ENCODE measurements at regions not wholly inside any gene's neighbourhood (a gene's known extent, or its start where the extent isn't known, plus 50 kb on each side); places are given as distances from the start of the nearest gene placed in this dataset.

GRCh38 chr16:86357950-86358349, 152.4 kb upstream of the FOXF1 start:
- no peak overlapping the region for H3K27ac ChIP-seq (ENCODE audit: insufficient read depth in 1 of 2, low read depth in 1 of 2, low read length in 2 of 2, poor library complexity in 1 of 2, severe bottlenecking in 2 of 2)
- no peaks in the 10 kb centered on the region for H3K4me1 ChIP-seq (ENCODE audit: control extremely low read depth in 1 of 4, control insufficient read depth in 4 of 4, insufficient read depth in 4 of 4, low read length in 3 of 4)
- H3K9me3 ChIP-seq (ENCODE audit: control extremely low read depth in 1 of 5, control insufficient read depth in 4 of 5, insufficient read depth in 2 of 5, low read depth in 1 of 5, low read length in 4 of 5): peaks cover 0 to 13% (median 0%) of the 10 kb centered on the region in 5 experiments
- peaks cover 2 to 89% (median 9%) of the 10 kb centered on the region in 5 experiments for H3K27me3 ChIP-seq (replicated peaks in 2 of 5; ENCODE audit: control insufficient read depth in 4 of 5, insufficient read depth in 5 of 5, low read length in 4 of 5)
- H3K4me3 ChIP-seq (ENCODE audit: control insufficient read depth in 1 of 7, extremely low read depth in 1 of 7, insufficient read depth in 4 of 7, low read depth in 2 of 7, low read length in 6 of 7): no peak overlapping the region
- no peaks in the 10 kb centered on the region for H3K36me3 ChIP-seq (ENCODE audit: control insufficient read depth in 4 of 4, insufficient read depth in 4 of 4, low read length in 3 of 4)
- POLR2A ChIA-PET: no interaction called here
- no peak for DNase-seq
- CTCF ChIA-PET: interaction anchor here (1.3 kb wide), 1 partner anchor 16 kb away, joined by 4 read pairs; no protein-coding TSS in a partner anchor
- WGBS (ENCODE audit: insufficient coverage): 37% methylated on average over 4 of the region's 8 CpGs

DNA sequence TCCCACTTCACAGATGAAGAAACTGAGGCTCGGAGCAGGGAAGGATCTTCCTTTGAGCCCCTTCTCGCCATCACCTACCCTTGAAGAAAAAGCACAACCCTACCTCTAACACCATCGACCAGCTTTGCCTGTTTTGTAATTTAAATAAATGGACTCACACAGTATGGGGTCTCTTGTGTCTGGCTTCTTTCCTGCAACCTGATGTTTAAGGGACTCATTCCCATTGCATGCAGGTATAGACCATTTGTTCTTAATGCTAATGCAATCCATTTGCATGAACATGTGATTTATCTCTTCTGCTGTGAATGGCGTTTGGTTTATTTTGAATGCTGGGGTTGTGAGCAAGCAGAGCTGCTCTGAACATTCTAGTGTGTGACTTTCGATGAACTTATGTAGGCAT, 150.8 kb upstream of the FOXF1 start:
- CTCF ChIA-PET: no interaction called here

DNA sequence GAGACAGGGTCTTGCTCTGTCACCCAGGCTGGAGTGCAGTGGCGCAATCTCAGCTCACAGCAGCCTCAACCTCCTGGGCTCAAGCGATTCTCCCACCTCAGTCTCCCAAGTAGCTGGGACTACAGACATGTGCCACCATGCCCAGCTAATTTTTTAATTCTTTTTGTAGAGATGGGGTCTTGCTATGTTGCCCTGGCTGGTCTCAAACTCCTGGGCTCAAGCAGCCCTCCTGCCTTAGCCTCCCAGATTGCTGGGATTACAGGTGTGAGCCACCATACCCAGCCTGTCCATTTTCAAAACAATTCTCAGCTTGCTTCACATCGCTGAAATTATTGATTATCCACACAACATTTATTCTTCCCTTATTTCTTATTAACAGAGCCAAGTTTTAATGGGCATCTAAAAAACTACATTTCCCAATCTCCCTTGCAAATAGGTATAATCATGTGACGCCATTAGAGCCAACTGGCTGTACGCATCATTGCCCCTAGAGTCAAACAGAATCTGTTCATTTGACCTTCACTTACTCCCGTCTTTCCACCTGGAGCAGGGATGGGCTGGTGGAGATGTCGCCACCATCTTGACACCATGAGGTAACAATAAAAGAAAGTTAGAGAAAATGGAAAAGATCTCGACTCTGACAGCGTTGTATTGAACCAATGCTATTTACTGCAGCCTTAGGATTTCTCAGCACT, 148.0 kb upstream of the FOXF1 start:
- WGBS (ENCODE audit: insufficient coverage): 84% methylated on average over 6 of the region's 9 CpGs
- H3K27me3 ChIP-seq (replicated peaks in 2 of 5; ENCODE audit: control insufficient read depth in 4 of 5, insufficient read depth in 5 of 5, low read length in 4 of 5): peaks cover 6 to 77% (median 18%) of the 10 kb centered on the region in 5 experiments
- no peak overlapping the region for H3K4me3 ChIP-seq (ENCODE audit: control insufficient read depth in 1 of 7, extremely low read depth in 1 of 7, insufficient read depth in 4 of 7, low read depth in 2 of 7, low read length in 6 of 7)
- H3K4me1 ChIP-seq (ENCODE audit: control extremely low read depth in 1 of 4, control insufficient read depth in 4 of 4, insufficient read depth in 4 of 4, low read length in 3 of 4): no peaks in the 10 kb centered on the region
- no peak overlapping the region for H3K27ac ChIP-seq (ENCODE audit: insufficient read depth in 1 of 2, low read depth in 1 of 2, low read length in 2 of 2, poor library complexity in 1 of 2, severe bottlenecking in 2 of 2)
- no peak for DNase-seq
- no peaks in the 10 kb centered on the region for H3K9me3 ChIP-seq (ENCODE audit: control extremely low read depth in 1 of 5, control insufficient read depth in 4 of 5, insufficient read depth in 2 of 5, low read depth in 1 of 5, low read length in 4 of 5)
- CTCF ChIA-PET: no interaction called here
- H3K36me3 ChIP-seq (ENCODE audit: control insufficient read depth in 4 of 4, insufficient read depth in 4 of 4, low read length in 3 of 4): no peaks in the 10 kb centered on the region
- POLR2A ChIA-PET: no interaction called here

More for the DNA sequence above, 150.8 kb upstream of the FOXF1 start:
- no peak for DNase-seq
- Histone ChIP-seq H3K4me3 (ENCODE audit: control insufficient read depth in 1 of 7, extremely low read depth in 1 of 7, insufficient read depth in 4 of 7, low read depth in 2 of 7, low read length in 6 of 7) (no peak overlapping the region), H3K9me3 (ENCODE audit: control extremely low read depth in 1 of 5, control insufficient read depth in 4 of 5, insufficient read depth in 2 of 5, low read depth in 1 of 5, low read length in 4 of 5) (peaks cover 0 to 13% (median 0%) of the 10 kb centered on the region in 5 experiments), H3K36me3 (ENCODE audit: control insufficient read depth in 4 of 4, insufficient read depth in 4 of 4, low read length in 3 of 4) (no peaks in the 10 kb centered on the region), H3K27me3 (replicated peaks in 2 of 5; ENCODE audit: control insufficient read depth in 4 of 5, insufficient read depth in 5 of 5, low read length in 4 of 5) (peaks cover 3 to 89% (median 16%) of the 10 kb centered on the region in 5 experiments), H3K4me1 (ENCODE audit: control extremely low read depth in 1 of 4, control insufficient read depth in 4 of 4, insufficient read depth in 4 of 4, low read length in 3 of 4) (no peaks in the 10 kb centered on the region), H3K27ac (ENCODE audit: insufficient read depth in 1 of 2, low read depth in 1 of 2, low read length in 2 of 2, poor library complexity in 1 of 2, severe bottlenecking in 2 of 2) (no peak overlapping the region)
- POLR2A ChIA-PET: no interaction called here
- 100% methylated on average over 2 of the region's 5 CpGs for WGBS (ENCODE audit: insufficient coverage)

DNA sequence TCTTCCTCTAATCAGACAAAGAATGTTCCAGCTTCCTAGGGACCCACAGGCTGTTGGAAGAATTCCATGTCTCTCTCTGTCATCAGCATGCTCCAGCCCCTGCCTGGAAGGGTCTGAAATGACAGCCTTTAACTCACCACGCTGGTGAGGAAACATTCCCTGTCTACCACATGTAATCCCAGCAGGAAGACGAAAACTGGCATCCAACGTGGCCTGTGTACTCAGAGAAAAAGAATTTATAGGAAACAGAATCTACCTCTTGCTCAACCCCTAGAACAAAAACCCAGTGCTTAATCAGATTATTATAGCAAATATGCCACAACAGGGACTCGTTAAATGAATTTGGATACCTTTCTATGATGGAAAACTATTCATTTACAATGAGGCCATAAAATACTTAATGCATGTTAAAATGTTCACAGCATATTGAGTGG, 147.3 kb upstream of the FOXF1 start:
- 20% methylated on average over 1 of the region's 4 CpGs for WGBS (ENCODE audit: insufficient coverage)
- CTCF ChIA-PET: no interaction called here
- DNase-seq: no peak

GRCh38 chr16:86363836-86364618, 146.3 kb upstream of the FOXF1 start:
- Histone ChIP-seq H3K27ac (ENCODE audit: insufficient read depth in 1 of 2, low read depth in 1 of 2, low read length in 2 of 2, poor library complexity in 1 of 2, severe bottlenecking in 2 of 2) (no peak overlapping the region), H3K36me3 (ENCODE audit: control insufficient read depth in 4 of 4, insufficient read depth in 4 of 4, low read length in 3 of 4) (no peaks in the 10 kb centered on the region), H3K4me3 (ENCODE audit: control insufficient read depth in 1 of 7, extremely low read depth in 1 of 7, insufficient read depth in 4 of 7, low read depth in 2 of 7, low read length in 6 of 7) (no peak overlapping the region), H3K27me3 (replicated peaks in 2 of 5; ENCODE audit: control insufficient read depth in 4 of 5, insufficient read depth in 5 of 5, low read length in 4 of 5) (peaks cover 8 to 83% (median 22%) of the 10 kb centered on the region in 5 experiments), H3K9me3 (ENCODE audit: control extremely low read depth in 1 of 5, control insufficient read depth in 4 of 5, insufficient read depth in 2 of 5, low read depth in 1 of 5, low read length in 4 of 5) (no peaks in the 10 kb centered on the region), H3K4me1 (ENCODE audit: control extremely low read depth in 1 of 4, control insufficient read depth in 4 of 4, insufficient read depth in 4 of 4, low read length in 3 of 4) (no peaks in the 10 kb centered on the region)
- CTCF ChIA-PET: no interaction called here
- POLR2A ChIA-PET: no interaction called here
- DNase-seq: no peak
- 57% methylated on average over 12 of the region's 13 CpGs for WGBS (ENCODE audit: insufficient coverage)

More for the DNA sequence above, 147.3 kb upstream of the FOXF1 start:
- POLR2A ChIA-PET: no interaction called here
- Histone ChIP-seq H3K36me3 (ENCODE audit: control insufficient read depth in 4 of 4, insufficient read depth in 4 of 4, low read length in 3 of 4) (no peaks in the 10 kb centered on the region), H3K4me3 (ENCODE audit: control insufficient read depth in 1 of 7, extremely low read depth in 1 of 7, insufficient read depth in 4 of 7, low read depth in 2 of 7, low read length in 6 of 7) (no peak overlapping the region), H3K9me3 (ENCODE audit: control extremely low read depth in 1 of 5, control insufficient read depth in 4 of 5, insufficient read depth in 2 of 5, low read depth in 1 of 5, low read length in 4 of 5) (no peaks in the 10 kb centered on the region), H3K4me1 (ENCODE audit: control extremely low read depth in 1 of 4, control insufficient read depth in 4 of 4, insufficient read depth in 4 of 4, low read length in 3 of 4) (no peaks in the 10 kb centered on the region), H3K27me3 (replicated peaks in 2 of 5; ENCODE audit: control insufficient read depth in 4 of 5, insufficient read depth in 5 of 5, low read length in 4 of 5) (peaks cover 8 to 80% (median 22%) of the 10 kb centered on the region in 5 experiments), H3K27ac (ENCODE audit: insufficient read depth in 1 of 2, low read depth in 1 of 2, low read length in 2 of 2, poor library complexity in 1 of 2, severe bottlenecking in 2 of 2) (no peak overlapping the region)

DNA sequence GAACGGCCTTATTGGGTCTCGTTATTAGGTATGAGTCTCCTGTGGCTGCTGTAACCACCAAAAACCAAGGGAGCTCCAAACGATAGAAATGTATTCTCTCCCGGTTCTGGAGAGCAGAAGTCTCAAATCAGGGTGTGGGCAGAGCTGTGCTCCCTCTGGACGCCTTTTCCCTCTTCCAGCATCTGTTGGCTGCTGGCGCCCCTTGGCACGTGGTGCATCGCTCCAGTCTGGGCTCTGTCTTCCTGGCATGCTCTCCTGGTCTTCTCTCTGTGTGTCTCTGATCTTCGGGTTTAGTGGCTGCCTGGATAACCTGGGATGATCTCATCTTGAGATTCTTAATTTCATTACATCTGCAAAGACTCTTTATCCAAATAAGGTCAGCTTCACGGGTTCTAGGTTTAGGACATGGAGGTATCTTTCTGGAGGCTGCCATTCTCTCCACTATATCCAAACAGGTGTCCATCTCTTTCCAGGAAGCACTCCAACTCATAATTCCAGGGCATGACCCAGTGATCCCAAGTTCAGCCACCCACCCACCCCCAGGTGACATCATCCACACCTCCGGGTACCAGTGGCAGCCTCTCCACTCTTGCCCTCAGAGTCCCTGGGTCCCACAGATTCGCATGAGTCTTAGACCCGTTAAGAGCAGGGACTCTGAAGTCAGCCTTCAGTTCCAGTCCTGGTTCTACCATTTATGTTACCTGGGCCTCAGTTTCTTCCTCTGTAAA, 145.5 kb upstream of the FOXF1 start:
- CTCF ChIA-PET: no interaction called here
- no peaks in the 10 kb centered on the region for H3K4me1 ChIP-seq (ENCODE audit: control extremely low read depth in 1 of 4, control insufficient read depth in 4 of 4, insufficient read depth in 4 of 4, low read length in 3 of 4)
- POLR2A ChIA-PET: no interaction called here
- H3K9me3 ChIP-seq (ENCODE audit: control extremely low read depth in 1 of 5, control insufficient read depth in 4 of 5, insufficient read depth in 2 of 5, low read depth in 1 of 5, low read length in 4 of 5): no peaks in the 10 kb centered on the region
- H3K4me3 ChIP-seq (ENCODE audit: control insufficient read depth in 1 of 7, extremely low read depth in 1 of 7, insufficient read depth in 4 of 7, low read depth in 2 of 7, low read length in 6 of 7): no peak overlapping the region
- no peak overlapping the region for H3K27ac ChIP-seq (ENCODE audit: insufficient read depth in 1 of 2, low read depth in 1 of 2, low read length in 2 of 2, poor library complexity in 1 of 2, severe bottlenecking in 2 of 2)
- 91% methylated on average over 12 of the region's 13 CpGs for WGBS (ENCODE audit: insufficient coverage)
- H3K36me3 ChIP-seq (ENCODE audit: control insufficient read depth in 4 of 4, insufficient read depth in 4 of 4, low read length in 3 of 4): no peaks in the 10 kb centered on the region
- peaks cover 6 to 76% (median 22%) of the 10 kb centered on the region in 5 experiments for H3K27me3 ChIP-seq (replicated peaks in 2 of 5; ENCODE audit: control insufficient read depth in 4 of 5, insufficient read depth in 5 of 5, low read length in 4 of 5)
- DNase-seq: no peak
